HG02938 (cell line): ENCODE measurements at regions not wholly inside any gene's neighbourhood (a gene's known extent, or its start where the extent isn't known, plus 50 kb on each side); places are given as distances from the start of the nearest gene placed in this dataset.
A peak's percentile ranks its signal among the peaks of the same experiment; 100 is the strongest.
"Not testable (repeated sequence)": the region's sequence is repeated elsewhere in the genome, so short reads cannot be mapped to it uniquely, and the experiment has no call there.

Source experiments
- ATAC-seq: cut with Tn5 transposase; IDR thresholded peaks from one replicate; pipeline ENCODE4 v1.9.1; 2021; ENCODE audit warnings: mild to moderate bottlenecking, moderate library complexity; ENCODE audit not compliant: unreplicated experiment

- no peak for ATAC-seq
These were observed 479.0 kb downstream of the XYLT1 start for GRCh38 chr16:16991711-16992110.

- ATAC-seq, result no peak
These were observed 477.6 kb downstream of the XYLT1 start for GRCh38 chr16:16992975-16993765.

GRCh38 chr16:16994831-16995230 is 475.9 kb downstream of the XYLT1 start:
- no peak for ATAC-seq

GRCh38 chr16:16996827-16997226 is 473.9 kb downstream of the XYLT1 start:
- no peak for ATAC-seq

GRCh38 chr16:16997349-16997748 is 473.4 kb downstream of the XYLT1 start:
- ATAC-seq, result no peak

GRCh38 chr16:17001471-17001870 is 469.3 kb downstream of the XYLT1 start:
- ATAC-seq, result no peak

- ATAC-seq, result no peak
These were observed 468.2 kb downstream of the XYLT1 start for GRCh38 chr16:17002565-17002964.

GRCh38 chr16:17005963-17006362 is 464.8 kb downstream of the XYLT1 start:
- ATAC-seq, result not testable (repeated sequence)

GRCh38 chr16:17011712-17012111 is 459.0 kb downstream of the XYLT1 start:
- ATAC-seq, result no peak

GRCh38 chr16:17013038-17013437 is 457.7 kb downstream of the XYLT1 start:
- no peak for ATAC-seq

GRCh38 chr16:17014484-17015121 is 456.2 kb downstream of the XYLT1 start:
- ATAC-seq, result no peak

GRCh38 chr16:17015702-17016101 is 455.1 kb downstream of the XYLT1 start:
- no peak for ATAC-seq

- no peak for ATAC-seq
These were observed 453.3 kb downstream of the XYLT1 start for GRCh38 chr16:17017442-17017841.

- no peak for ATAC-seq
These were observed 452.2 kb downstream of the XYLT1 start for GRCh38 chr16:17018585-17018939.

GRCh38 chr16:17019366-17019765 is 451.4 kb downstream of the XYLT1 start:
- ATAC-seq, result no peak

GRCh38 chr16:17023606-17024005 is 447.2 kb downstream of the XYLT1 start:
- no peak for ATAC-seq

- ATAC-seq, result no peak
These were observed 446.2 kb downstream of the XYLT1 start for GRCh38 chr16:17024514-17024913.

- peak; percentile 88 for ATAC-seq
These were observed 444.0 kb downstream of the XYLT1 start for GRCh38 chr16:17026600-17027242.

GRCh38 chr16:17027488-17028129 is 443.2 kb downstream of the XYLT1 start:
- ATAC-seq, result peak; percentile 32

GRCh38 chr16:17029602-17030350 is 441.0 kb downstream of the XYLT1 start:
- no peak for ATAC-seq
